Gastroesophageal sphincter (tissue), 4 donors: ENCODE measurements at regions not wholly inside any gene's neighbourhood (a gene's known extent, or its start where the extent isn't known, plus 50 kb on each side); places are given as distances from the start of the nearest gene placed in this dataset.
A peak's percentile ranks its signal among the peaks of the same experiment; 100 is the strongest.
"Not testable (repeated sequence)": the region's sequence is repeated elsewhere in the genome, so short reads cannot be mapped to it uniquely, and the experiment has no call there.

Experiments
- ATAC-seq: fragments of 150-250 bp; one replicate; pipeline ENCODE4 v1.9.1; 2016; ENCODE audit warnings: mild to moderate bottlenecking, moderate library complexity
- H3K27ac ChIP-seq, 4 donors: fragments of 200-600 bp; sonication (generic) in 3 of 4; 1 replicate in 3 of 4; 2 replicates in 1 of 4; pipeline ENCODE4 v1.5.1; 2016 to 2019
- H3K27me3 ChIP-seq: fragments of 200-600 bp; sonication (generic); one replicate; pipeline ENCODE4 v1.5.1; 2019
- H3K36me3 ChIP-seq, 2 donors: fragments of 200-600 bp; sonication (generic); one replicate each; pipeline ENCODE4 v1.5.1; 2019; ENCODE audit warnings: control low read depth in 1 of 2
- H3K4me1 ChIP-seq, 3 donors: fragments of 200-600 bp; sonication (generic); 1 replicate in 2 of 3; 2 replicates in 1 of 3; pipeline ENCODE4 v1.5.1; 2016 to 2019; ENCODE audit warnings: control low read depth in 2 of 3
- H3K4me3 ChIP-seq, 2 donors: fragments of 200-600 bp; sonication (generic); one replicate each; pipeline ENCODE4 v1.5.1; 2019; ENCODE audit warnings: mild to moderate bottlenecking in 1 of 2, moderate library complexity in 1 of 2
- H3K9me3 ChIP-seq, 3 donors: fragments of 200-600 bp; sonication (generic); one replicate each; pipeline ENCODE4 v1.5.1; 2017 to 2019; ENCODE audit warnings: control low read depth in 2 of 3
- EP300 ChIP-seq: sonication (generic); formaldehyde crosslinking; IDR thresholded peaks from one replicate; pipeline ENCODE4 v1.6.1; 2017; ENCODE audit warnings: antibody characterized with exemption, mild to moderate bottlenecking
- POLR2A ChIP-seq, 2 donors: fragments of 450-650 bp; IDR thresholded peaks; one replicate each; pipeline ENCODE4 v1.6.1; 2017; ENCODE audit warnings: antibody characterized with exemption in 2 of 2, mild to moderate bottlenecking in 2 of 2, moderate library complexity in 1 of 2
- POLR2AphosphoS5 ChIP-seq: sonication (generic); formaldehyde crosslinking; IDR thresholded peaks from one replicate; pipeline ENCODE4 v1.6.1; 2017; ENCODE audit warnings: antibody characterized with exemption
- WGBS, 2 donors: methylation state at CpG; one replicate each; pipeline ENCODE4 v1.1.5; 2018; ENCODE audit warnings: low coverage in 1 of 2; 5-methylcytosine and 5-hydroxymethylcytosine counted together
- TF ChIP-seq, protein P1 (sequence below), 4 experiments: fragments of 200-600 bp in 2 of 4; fragments of 450-650 bp in 2 of 4; sonication (generic) in 1 of 4; IDR thresholded peaks; one replicate each; pipeline ENCODE4 v1.5.1; 2017 to 2019; ENCODE audit warnings: antibody characterized with exemption in 4 of 4, mild to moderate bottlenecking in 2 of 4, moderate library complexity in 2 of 4

DNA sequence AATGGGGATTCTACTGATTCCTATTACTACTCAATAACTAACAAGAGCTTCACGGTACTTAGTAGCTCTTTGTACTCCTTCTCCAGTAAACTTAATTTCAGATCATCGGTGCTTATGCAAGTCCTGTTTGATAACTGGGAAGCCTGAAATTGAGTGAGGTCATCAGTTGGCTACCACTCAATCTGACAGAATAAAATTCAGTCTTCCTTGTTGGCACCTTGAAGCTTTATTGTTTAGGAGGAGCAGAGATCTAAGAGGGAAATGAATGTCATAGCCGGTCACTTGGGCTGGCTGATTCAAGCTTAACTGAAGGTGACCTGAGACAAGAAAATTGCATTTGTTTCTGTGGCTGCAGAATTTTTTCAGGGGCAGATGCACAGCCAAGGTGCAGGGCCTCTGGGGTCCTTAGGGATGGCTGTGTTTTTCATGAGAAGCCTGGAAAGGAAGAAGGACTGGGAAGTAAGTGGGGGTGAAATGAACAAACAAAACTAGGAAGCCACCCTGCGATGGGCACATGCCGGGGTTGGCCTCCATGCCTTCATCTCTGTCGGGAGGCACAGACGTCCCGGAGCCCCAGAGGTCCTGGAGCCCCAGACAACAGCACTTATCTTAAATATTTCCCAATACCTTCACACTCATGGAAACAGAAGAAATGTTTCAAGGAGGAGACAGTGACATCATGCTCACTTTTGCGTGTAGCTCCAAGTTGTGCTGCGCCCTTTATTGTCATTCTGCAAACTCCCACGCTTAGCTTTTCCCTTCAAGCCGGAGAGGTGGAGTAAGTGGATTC is 85.0 kb upstream of the KIF5B start:
- Histone ChIP-seq H3K27me3 (no peaks in the 10 kb centered on the region), H3K4me1 (peaks cover 0 to 17% (median 5%) of the 10 kb centered on the region in 3 donors), H3K36me3 (no peaks in the 10 kb centered on the region), H3K9me3 (no peaks in the 10 kb centered on the region), H3K27ac (peak overlapping the region in 3 of 4 donors; percentile 28 to 72 (median 30)), H3K4me3 (no peak overlapping the region)
- no peak for TF ChIP-seq POLR2AphosphoS5
- TF ChIP-seq, protein P1, sequence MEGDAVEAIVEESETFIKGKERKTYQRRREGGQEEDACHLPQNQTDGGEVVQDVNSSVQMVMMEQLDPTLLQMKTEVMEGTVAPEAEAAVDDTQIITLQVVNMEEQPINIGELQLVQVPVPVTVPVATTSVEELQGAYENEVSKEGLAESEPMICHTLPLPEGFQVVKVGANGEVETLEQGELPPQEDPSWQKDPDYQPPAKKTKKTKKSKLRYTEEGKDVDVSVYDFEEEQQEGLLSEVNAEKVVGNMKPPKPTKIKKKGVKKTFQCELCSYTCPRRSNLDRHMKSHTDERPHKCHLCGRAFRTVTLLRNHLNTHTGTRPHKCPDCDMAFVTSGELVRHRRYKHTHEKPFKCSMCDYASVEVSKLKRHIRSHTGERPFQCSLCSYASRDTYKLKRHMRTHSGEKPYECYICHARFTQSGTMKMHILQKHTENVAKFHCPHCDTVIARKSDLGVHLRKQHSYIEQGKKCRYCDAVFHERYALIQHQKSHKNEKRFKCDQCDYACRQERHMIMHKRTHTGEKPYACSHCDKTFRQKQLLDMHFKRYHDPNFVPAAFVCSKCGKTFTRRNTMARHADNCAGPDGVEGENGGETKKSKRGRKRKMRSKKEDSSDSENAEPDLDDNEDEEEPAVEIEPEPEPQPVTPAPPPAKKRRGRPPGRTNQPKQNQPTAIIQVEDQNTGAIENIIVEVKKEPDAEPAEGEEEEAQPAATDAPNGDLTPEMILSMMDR (IDR thresholded peaks at IDR 0.05) = no peak
- no peak for TF ChIP-seq POLR2A (IDR thresholded peaks at IDR 0.05)
- no peak for TF ChIP-seq EP300
- peak; percentile 20 for ATAC-seq
- 81 to 86% methylated on average over 7 to 9 of the region's 12 CpGs for WGBS, 2 donors

DNA sequence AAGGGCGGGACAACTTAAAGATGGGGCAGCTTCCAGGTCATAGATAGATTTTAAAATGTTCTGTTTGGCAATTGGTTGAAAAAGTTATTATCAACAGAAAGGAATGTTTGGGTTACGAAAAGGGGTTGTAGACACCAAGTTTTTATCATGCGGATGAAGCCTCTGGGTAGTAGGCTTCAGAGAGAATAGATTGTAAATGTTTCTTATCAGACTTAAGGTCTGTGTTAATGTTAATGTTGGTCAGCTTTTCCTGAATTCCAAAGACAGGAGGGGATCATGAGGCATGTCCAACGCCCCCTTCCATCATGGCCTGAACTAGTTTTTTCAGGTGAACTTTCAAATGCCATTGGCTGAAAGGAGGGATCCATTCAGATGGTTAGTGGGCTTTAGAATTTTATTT is 84.2 kb upstream of the KIF5B start:
- TF ChIP-seq, protein P1 (IDR thresholded peaks at IDR 0.05) = no peak
- H3K36me3 ChIP-seq = no peaks in the 10 kb centered on the region

DNA sequence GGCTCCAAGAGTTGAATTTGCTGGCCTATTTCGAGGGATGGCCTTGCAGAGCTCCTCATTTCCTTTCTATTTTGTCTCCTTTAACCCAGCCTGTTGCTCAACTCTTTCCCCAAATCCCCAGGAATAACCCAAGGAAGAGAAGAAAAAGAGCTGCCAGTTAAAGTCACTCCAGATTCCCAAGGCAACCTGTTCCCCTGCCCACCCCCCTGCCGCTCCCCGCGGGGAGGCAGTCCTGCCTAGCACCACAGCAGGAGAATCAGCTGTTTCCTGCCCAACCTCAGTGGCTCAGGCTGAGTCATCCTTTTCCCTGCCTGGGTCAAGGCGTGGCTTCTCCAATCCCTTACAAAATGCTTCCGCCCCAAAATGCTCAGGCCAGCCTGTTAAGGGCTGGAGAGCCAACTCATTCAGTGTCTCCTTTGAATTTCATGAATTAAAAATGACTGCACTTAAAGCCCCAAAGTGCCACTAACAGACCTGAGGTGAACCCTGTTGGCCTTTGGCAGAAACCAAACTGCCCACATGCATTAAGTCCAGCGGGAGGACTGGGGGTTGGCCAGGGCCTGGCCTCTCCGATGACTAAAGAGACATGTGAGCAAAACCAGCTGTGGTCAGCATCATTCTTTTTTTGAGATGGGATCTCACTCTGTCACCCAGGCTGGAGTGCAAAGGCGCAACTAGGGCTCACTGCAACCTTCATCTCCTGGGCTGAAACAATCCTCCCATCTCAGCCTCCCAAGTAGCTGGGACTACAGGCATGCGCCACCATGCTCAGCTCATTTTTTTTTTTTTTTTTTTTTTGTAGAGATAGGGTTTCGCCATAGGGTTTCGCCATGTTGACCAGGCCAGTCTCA is 83.2 kb upstream of the KIF5B start:
- TF ChIP-seq, protein P1 (IDR thresholded peaks at IDR 0.05) = peak in 1 of 4 experiments; percentile 36
- TF ChIP-seq POLR2A (IDR thresholded peaks at IDR 0.05) = no peak
- TF ChIP-seq EP300 = no peak
- peak; percentile 74 for TF ChIP-seq POLR2AphosphoS5
- WGBS, 2 donors = 41 to 75% methylated on average over 5 of the region's 12 CpGs
- Histone ChIP-seq H3K27ac (peak overlapping the region in 3 of 4 donors; percentile 18 to 72 (median 60)), H3K27me3 (no peaks in the 10 kb centered on the region), H3K4me3 (no peak overlapping the region), H3K9me3 (no peaks in the 10 kb centered on the region), H3K36me3 (no peaks in the 10 kb centered on the region), H3K4me1 (peaks cover 0 to 17% (median 5%) of the 10 kb centered on the region in 3 donors)
- ATAC-seq = peak; percentile 98

More for the DNA sequence above, 84.2 kb upstream of the KIF5B start:
- Histone ChIP-seq H3K4me1 (peaks cover 0 to 17% (median 5%) of the 10 kb centered on the region in 3 donors), H3K27ac (peak overlapping the region in 3 of 4 donors; percentile 14 to 72 (median 30)), H3K27me3 (no peaks in the 10 kb centered on the region), H3K4me3 (no peak overlapping the region), H3K9me3 (no peaks in the 10 kb centered on the region)
- no peak for ATAC-seq
- 95 to 100% methylated on average over 2 to 4 of the region's 4 CpGs for WGBS, 2 donors

DNA sequence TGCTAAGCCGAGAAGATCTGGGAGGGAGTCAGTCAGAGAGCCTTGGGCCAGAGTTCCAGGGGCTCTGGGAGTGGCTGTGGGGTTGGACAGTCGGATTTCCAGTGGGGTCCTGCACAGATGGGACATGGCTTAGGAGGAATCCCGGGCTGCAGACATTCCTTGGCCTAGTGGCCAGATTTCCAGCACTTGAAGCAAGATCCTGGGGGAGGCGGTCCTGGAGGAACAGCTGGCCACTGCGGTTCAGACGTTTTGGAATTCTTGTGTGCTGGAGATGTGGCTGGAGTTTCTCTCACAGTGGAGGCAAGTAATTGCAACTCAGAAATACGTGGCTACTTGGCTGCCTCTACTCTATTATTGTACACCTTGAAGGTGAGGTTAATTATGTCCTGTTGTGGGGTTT is 80.7 kb upstream of the KIF5B start:
- not testable (repeated sequence) for ATAC-seq, H3K36me3 ChIP-seq, H3K27me3 ChIP-seq, H3K27ac ChIP-seq, H3K4me3 ChIP-seq, H3K9me3 ChIP-seq
- 76 to 84% methylated on average over 4 of the region's 7 CpGs for WGBS, 2 donors
- H3K4me1 ChIP-seq = peaks cover 0 to 17% (median 5%) of the 10 kb centered on the region in 3 donors

DNA sequence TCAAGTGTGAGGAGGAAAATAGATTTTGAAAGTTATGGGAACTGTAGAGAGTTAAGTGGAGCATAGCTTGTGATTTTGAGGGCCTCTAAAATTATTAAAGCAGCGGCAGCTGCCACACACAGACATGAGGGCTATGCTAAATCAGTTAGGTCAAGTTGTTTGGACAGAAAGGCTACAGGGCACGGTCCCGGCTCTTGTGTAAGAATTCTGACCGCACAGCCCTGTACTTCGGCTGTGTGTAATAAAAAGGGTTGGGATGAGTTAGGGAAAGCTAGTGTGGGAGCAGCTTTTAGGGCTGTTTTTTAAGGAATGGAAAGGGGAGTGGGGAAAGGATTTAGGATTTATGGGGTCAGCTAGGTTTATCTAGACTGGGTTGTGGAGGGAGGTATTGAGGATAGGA is 79.6 kb upstream of the KIF5B start:
- H3K27me3 ChIP-seq, H3K27ac ChIP-seq, ATAC-seq, H3K36me3 ChIP-seq, H3K9me3 ChIP-seq, H3K4me3 ChIP-seq: not testable (repeated sequence)
- WGBS, 2 donors = 94 to 100% methylated on average over 4 to 5 of the region's 5 CpGs
- H3K4me1 ChIP-seq = peaks cover 0 to 17% (median 5%) of the 10 kb centered on the region in 3 donors
